Ascending aorta (tissue), 2 donors: ENCODE measurements at regions not wholly inside any gene's neighbourhood (a gene's known extent, or its start where the extent isn't known, plus 50 kb on each side); places are given as distances from the start of the nearest gene placed in this dataset.
"Not testable (repeated sequence)": the region's sequence is repeated elsewhere in the genome, so short reads cannot be mapped to it uniquely, and the experiment has no call there.

Source experiments
- DNase-seq, 2 donors: peaks; one replicate each; pipeline ENCODE4 v3.0.0-alpha.2; 2019; ENCODE audit warnings: low spot score in 2 of 2
- H3K27ac ChIP-seq, 2 donors: fragments of 200-600 bp; sonication (generic); one replicate each; pipeline ENCODE4 v1.5.1; 2016 to 2017; ENCODE audit warnings: mild to moderate bottlenecking in 1 of 2
- H3K27me3 ChIP-seq: fragments of 200-600 bp; sonication (generic); one replicate; pipeline ENCODE4 v1.5.1; 2017
- H3K36me3 ChIP-seq, 2 donors: fragments of 200-600 bp; sonication (generic); one replicate each; pipeline ENCODE4 v1.5.1; 2016
- H3K4me1 ChIP-seq, 2 donors: fragments of 200-600 bp; sonication (generic); one replicate each; pipeline ENCODE4 v1.5.1; 2016 to 2017; ENCODE audit warnings: mild to moderate bottlenecking in 1 of 2
- H3K4me3 ChIP-seq, 2 donors: fragments of 200-600 bp; sonication (generic); one replicate each; pipeline ENCODE4 v1.5.1; 2016 to 2017; ENCODE audit warnings: mild to moderate bottlenecking in 1 of 2
- H3K9me3 ChIP-seq, 2 donors: fragments of 200-600 bp; sonication (generic); one replicate each; pipeline ENCODE4 v1.5.1; 2016
- intact Hi-C: fragments of 100-400 bp; cut with DNase I; formaldehyde crosslinking; loops from one replicate; pipeline ENCODE4 v1.15.1; 2023
- TF ChIP-seq, protein P1 (sequence below), 3 experiments: fragments of 200-600 bp in 2 of 3; fragments of 450-650 bp in 1 of 3; sonication (generic) in 2 of 3; IDR thresholded peaks; one replicate each; pipeline ENCODE4 v1.5.1; 2016 to 2019; ENCODE audit warnings: antibody characterized with exemption in 3 of 3, mild to moderate bottlenecking in 1 of 3, moderate library complexity in 1 of 3

DNA sequence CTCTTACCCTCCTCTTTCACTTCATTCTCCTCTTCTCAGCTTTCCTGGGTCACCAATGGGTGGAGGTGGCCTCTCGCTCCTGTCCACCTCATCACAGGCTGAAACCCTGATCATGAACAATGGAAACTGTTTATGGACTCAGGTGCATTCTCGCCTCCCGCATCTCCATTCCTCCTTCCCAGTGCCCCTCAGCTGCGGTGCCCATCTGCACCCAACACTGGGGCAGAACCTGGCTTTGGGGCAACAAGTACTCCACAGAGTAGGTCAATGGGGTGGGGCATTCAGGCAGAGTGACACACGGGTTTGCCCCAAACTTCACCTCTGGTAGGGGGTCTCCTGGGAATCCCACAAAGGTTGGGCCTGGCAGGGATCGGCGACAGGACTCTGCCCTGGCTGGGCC lies 199.5 kb downstream of the RTP5 start:
- TF ChIP-seq, protein P1, sequence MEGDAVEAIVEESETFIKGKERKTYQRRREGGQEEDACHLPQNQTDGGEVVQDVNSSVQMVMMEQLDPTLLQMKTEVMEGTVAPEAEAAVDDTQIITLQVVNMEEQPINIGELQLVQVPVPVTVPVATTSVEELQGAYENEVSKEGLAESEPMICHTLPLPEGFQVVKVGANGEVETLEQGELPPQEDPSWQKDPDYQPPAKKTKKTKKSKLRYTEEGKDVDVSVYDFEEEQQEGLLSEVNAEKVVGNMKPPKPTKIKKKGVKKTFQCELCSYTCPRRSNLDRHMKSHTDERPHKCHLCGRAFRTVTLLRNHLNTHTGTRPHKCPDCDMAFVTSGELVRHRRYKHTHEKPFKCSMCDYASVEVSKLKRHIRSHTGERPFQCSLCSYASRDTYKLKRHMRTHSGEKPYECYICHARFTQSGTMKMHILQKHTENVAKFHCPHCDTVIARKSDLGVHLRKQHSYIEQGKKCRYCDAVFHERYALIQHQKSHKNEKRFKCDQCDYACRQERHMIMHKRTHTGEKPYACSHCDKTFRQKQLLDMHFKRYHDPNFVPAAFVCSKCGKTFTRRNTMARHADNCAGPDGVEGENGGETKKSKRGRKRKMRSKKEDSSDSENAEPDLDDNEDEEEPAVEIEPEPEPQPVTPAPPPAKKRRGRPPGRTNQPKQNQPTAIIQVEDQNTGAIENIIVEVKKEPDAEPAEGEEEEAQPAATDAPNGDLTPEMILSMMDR (IDR thresholded peaks at IDR 0.05): no peak
- H3K4me3 ChIP-seq: no peak overlapping the region
- DNase-seq: no peak
- no peak overlapping the region for H3K27ac ChIP-seq
- H3K9me3 ChIP-seq: no peaks in the 10 kb centered on the region
- no peaks in the 10 kb centered on the region for H3K4me1 ChIP-seq
- H3K27me3 ChIP-seq: no peaks in the 10 kb centered on the region
- intact Hi-C loops: no loop called here
- no peaks in the 10 kb centered on the region for H3K36me3 ChIP-seq

DNA sequence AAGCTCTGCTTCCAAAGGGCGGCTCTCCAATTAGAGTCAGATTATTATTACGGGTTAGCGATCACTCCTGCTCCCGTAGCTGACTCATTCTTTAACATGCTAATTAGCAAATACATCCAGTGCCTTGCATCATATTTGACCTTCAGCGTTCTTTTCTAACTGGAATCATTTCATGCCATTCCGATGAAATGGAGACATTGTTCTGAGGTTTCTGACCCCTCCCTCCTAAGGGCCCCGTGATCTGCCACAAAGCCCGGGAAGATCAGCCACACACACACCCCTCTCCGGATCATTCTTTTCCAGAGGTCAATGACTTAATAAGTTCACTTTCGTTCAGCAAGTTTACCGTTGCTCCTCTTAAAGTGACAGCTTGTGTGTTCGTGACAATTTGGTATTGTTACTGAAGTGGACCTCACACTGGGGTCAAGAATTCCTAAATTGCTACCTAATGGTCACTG lies 200.4 kb downstream of the RTP5 start:
- not testable (repeated sequence) for H3K27me3 ChIP-seq, H3K27ac ChIP-seq

DNA sequence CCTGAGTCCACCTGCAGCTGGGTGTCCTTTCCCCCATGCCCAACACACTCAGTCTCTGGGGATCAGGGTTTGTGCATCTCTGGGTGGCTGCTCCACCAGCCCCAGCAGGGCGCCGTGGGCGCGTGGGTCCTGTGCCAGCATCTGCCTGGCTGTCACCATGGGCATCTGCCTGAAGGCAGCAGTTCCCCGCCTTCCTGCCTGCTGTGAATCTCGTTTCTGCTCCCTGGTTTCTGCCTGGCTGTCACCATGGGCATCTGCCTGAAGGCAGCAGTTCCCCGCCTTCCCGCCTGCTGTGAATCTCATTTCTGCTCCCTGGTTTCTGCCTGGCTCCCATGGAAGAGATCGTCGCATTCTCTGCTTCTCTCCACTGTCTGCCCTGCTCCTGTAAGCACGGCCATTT lies 201.2 kb downstream of the RTP5 start:
- H3K27me3 ChIP-seq, H3K9me3 ChIP-seq, H3K4me1 ChIP-seq, DNase-seq, H3K27ac ChIP-seq, H3K36me3 ChIP-seq, H3K4me3 ChIP-seq, intact Hi-C loops: not testable (repeated sequence)

More for the DNA sequence above, 200.4 kb downstream of the RTP5 start:
- H3K4me3 ChIP-seq, H3K36me3 ChIP-seq, DNase-seq, H3K4me1 ChIP-seq, H3K9me3 ChIP-seq, intact Hi-C loops: not testable (repeated sequence)

DNA sequence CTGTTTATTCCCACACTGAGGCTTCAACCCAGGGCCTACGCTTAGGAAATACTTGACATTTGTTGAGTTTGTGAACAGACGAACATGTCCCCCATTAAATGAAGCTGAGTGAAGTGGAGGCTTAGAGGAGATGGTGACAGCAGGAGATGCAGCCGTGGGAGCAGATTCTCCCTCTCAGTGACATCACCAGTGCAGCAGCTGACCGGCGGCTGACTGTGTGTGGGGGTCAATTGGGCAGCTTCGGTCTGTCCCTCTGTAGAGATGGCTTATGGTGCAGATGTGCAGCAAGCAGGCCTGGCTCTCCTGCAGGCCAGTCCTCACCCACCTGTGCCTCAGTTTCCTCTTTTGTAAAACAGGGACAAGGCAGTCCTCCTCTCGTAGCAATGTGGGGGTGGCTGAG lies 201.8 kb downstream of the RTP5 start:
- DNase-seq, H3K27me3 ChIP-seq, intact Hi-C loops, H3K4me1 ChIP-seq, H3K27ac ChIP-seq, H3K36me3 ChIP-seq, H3K9me3 ChIP-seq, H3K4me3 ChIP-seq: not testable (repeated sequence)

DNA sequence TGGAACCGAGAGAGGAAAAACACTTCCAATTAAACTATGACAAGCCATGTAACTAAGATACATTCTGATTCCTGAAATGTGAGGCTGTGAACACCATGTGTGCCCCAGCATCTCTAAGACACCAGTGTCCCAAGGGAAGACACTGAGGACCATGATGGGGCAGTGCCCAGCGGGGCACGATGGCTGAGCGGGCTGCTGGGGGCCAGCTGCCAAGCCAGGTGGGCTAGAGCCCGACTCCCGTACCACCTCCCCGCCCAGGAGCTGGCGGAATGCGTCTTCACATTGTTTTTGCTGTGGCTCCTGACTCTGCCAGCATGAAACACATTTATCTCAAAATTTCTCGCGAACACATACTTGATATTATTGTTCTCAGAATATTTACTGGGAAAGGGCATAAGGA lies 202.4 kb downstream of the RTP5 start:
- H3K4me3 ChIP-seq, intact Hi-C loops, H3K27me3 ChIP-seq, H3K36me3 ChIP-seq, H3K4me1 ChIP-seq, DNase-seq, H3K27ac ChIP-seq, H3K9me3 ChIP-seq: not testable (repeated sequence)

DNA sequence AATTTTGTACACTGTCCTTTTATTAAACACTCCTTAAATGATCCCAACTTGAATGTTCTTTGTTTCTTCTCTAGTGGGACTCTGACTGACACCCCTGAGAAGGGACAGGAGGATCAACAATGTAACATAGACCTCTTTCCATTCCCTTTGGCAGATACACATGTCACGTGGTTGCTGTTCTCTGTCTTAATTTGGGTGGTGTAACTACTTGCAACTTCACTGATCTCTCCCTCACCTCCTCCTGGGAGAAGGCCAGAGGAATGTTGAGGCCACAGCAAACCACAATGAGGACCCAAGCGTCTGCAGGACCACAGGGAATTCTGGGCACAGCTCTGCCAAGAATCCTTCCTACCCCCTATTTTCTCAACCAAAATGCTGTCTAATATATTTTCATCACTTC lies 205.6 kb downstream of the RTP5 start:
- H3K27me3 ChIP-seq: no peaks in the 10 kb centered on the region
- no peaks in the 10 kb centered on the region for H3K9me3 ChIP-seq
- intact Hi-C loops: no loop called here
- no peak overlapping the region for H3K4me3 ChIP-seq
- H3K36me3 ChIP-seq: no peaks in the 10 kb centered on the region
- H3K27ac ChIP-seq: no peak overlapping the region
- TF ChIP-seq, protein P1 (IDR thresholded peaks at IDR 0.05): no peak
- no peak for DNase-seq
- no peaks in the 10 kb centered on the region for H3K4me1 ChIP-seq

DNA sequence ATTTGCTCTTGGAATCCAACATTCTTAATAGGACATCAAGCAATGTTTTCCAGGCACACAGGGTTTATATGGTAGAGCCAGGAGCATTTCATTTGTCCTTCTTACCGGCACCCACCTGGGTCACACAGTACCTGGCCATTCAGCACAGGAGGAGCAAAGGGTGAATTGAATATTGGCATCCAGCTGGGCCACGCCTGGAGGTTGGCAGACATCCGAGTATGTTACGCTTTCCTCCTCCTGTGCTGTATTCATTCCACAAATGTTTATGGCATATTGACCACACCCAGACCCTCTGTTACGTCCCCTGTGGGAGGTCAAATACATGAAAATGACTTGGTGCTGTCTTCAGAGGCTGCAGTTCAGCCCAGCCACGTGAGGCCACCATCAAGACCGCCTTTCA lies 206.2 kb downstream of the RTP5 start:
- TF ChIP-seq, protein P1 (IDR thresholded peaks at IDR 0.05): no peak
- no peaks in the 10 kb centered on the region for H3K9me3 ChIP-seq
- H3K27ac ChIP-seq: no peak overlapping the region
- intact Hi-C loops: no loop called here
- H3K27me3 ChIP-seq: no peaks in the 10 kb centered on the region
- H3K36me3 ChIP-seq: no peaks in the 10 kb centered on the region
- H3K4me1 ChIP-seq: no peaks in the 10 kb centered on the region
- no peak for DNase-seq
- H3K4me3 ChIP-seq: no peak overlapping the region

DNA sequence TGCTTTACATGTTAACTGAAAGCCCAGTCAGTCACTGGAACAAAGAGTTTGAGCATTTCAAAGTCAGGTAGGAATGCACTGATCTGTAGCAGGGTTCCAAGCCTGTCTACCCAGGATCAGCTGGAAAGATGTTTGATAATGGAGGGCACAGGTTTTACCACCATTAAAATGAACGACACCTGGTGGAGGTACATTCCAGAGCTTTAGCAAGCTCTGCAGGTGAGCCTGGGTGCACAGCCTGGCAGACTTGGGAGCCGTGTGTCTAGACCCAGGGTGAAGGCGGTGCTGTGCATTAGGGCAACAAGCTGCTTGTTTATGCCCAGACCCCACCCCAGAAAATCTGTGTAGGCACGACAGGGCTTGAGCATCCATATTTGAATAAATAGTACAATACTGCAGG lies 206.7 kb downstream of the RTP5 start:
- DNase-seq, H3K27ac ChIP-seq, H3K27me3 ChIP-seq, H3K36me3 ChIP-seq, H3K9me3 ChIP-seq, H3K4me3 ChIP-seq, intact Hi-C loops, H3K4me1 ChIP-seq: not testable (repeated sequence)

DNA sequence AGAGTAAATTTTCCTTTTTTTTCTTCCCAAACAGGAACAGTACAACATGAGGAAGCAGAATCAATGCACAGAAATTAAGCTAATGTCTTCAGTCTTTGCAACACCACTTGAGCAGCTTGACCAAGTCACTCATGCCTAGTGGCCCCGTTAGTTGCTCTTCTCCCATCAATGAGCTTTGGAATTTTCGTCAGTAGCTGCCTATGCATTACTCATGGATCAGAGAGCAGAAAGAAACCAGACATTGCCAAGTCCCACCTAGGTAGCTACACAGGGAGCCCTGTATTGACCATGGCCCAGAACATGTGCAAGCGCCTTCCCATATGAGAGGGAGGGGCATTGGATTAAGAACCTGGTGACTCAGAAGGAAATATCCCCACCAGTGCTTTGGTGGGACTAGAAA lies 208.9 kb downstream of the RTP5 start:
- intact Hi-C loops: not testable (repeated sequence)

DNA sequence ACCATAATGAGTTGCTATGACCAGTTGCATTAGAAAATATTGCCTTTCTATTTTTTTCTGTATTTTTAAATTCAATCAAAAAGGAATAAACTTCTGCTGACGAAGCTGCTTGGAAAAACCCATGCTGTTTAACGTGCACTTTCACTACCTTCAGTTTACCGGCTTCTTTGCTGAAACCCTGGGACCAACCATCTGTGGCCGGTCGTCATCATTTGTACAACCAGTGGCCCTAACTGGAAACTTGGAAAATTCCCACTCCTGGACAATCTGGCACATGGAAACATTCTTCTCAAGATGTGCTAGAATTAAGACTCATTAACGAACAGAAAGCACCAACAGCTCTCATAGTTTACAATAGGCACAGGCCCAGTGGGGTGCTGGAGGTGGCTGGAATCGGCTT lies 210.3 kb downstream of the RTP5 start:
- intact Hi-C loops, H3K9me3 ChIP-seq, H3K27me3 ChIP-seq: not testable (repeated sequence)

More for the DNA sequence above, 208.9 kb downstream of the RTP5 start:
- DNase-seq, H3K4me3 ChIP-seq, H3K4me1 ChIP-seq, H3K27ac ChIP-seq, H3K27me3 ChIP-seq, H3K36me3 ChIP-seq, H3K9me3 ChIP-seq: not testable (repeated sequence)

DNA sequence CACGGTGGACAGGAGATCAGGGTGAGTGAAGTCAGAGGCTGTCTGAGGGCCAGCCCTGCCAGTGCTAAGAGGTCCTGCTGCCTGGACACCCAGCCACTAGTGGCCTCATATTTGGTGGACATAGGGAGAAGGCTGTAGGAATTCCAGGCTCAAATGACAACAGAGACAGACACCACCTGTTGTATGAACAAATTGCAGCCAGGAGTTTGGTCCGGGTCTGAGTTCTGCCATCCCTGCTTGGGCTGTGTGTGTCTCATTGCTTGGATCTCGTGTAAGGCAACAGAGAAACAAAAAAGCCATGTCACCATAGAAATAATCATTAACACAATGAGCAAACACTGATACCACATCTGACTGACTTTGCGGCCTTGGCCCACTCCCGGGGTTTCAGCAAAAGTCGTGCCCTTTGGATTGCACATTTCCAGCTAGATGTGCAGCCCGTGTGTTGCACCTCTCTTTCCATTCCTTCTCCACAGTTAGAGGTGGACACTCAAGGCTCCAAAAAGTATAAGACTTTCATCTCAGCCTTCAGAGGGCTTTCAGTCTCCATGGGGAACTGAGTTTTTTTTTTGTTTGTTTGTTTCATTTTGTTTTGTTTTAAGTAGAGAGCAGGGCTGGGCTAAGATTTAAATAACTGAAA lies 211.2 kb downstream of the RTP5 start:
- H3K27me3 ChIP-seq, H3K9me3 ChIP-seq, DNase-seq, H3K27ac ChIP-seq, intact Hi-C loops, H3K4me1 ChIP-seq, H3K36me3 ChIP-seq, H3K4me3 ChIP-seq: not testable (repeated sequence)

More for the DNA sequence above, 210.3 kb downstream of the RTP5 start:
- not testable (repeated sequence) for H3K27ac ChIP-seq, H3K4me3 ChIP-seq, H3K36me3 ChIP-seq, H3K4me1 ChIP-seq, DNase-seq

DNA sequence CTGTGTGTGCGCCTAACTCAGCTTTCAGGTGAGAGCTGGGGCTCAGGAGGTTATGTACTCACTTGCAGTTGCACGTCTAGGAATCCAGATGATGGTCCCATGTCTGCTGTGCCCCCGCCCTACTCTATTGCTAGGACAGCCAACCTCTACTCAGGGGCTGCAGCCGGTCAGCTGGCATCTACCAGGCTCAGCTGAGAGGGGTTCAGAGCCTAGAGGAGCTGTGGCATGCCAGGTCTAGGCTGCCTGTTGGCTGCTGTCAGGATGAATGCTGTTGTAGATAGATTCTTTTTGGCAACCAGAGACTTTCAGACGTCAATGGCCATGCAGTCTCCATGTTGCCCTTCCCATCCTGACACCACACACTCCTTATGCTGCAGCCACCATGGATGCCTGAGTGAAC lies 214.5 kb downstream of the RTP5 start:
- intact Hi-C loops, H3K27ac ChIP-seq, H3K36me3 ChIP-seq, H3K4me3 ChIP-seq, H3K9me3 ChIP-seq, H3K4me1 ChIP-seq, H3K27me3 ChIP-seq, DNase-seq: not testable (repeated sequence)
